ENCODE measurements at regions not wholly inside any gene's neighbourhood (a gene's known extent, or its start where the extent isn't known, plus 50 kb on each side); places are given as distances from the start of the nearest gene placed in this dataset.

DNA sequence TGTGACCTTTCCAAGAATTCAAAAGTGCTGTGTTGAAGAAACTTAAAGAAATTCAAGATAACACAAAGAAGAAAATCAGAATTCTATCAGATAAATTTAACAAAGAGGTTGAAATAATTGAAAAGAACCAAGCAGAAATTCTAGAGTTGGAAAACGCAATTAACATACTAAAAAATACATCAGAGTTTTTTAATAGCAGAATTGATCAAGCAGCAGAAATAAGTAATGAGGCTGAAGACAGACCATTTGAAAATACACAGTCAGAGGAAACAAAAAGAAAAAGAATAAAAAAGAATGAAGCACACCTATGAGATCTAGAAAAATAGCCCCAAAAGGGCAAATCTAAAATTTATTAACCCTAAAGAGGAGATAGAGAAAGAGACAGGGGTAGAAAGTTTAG, 218.1 kb upstream of the KAZN start:
- TF ChIP-seq, protein P1, sequence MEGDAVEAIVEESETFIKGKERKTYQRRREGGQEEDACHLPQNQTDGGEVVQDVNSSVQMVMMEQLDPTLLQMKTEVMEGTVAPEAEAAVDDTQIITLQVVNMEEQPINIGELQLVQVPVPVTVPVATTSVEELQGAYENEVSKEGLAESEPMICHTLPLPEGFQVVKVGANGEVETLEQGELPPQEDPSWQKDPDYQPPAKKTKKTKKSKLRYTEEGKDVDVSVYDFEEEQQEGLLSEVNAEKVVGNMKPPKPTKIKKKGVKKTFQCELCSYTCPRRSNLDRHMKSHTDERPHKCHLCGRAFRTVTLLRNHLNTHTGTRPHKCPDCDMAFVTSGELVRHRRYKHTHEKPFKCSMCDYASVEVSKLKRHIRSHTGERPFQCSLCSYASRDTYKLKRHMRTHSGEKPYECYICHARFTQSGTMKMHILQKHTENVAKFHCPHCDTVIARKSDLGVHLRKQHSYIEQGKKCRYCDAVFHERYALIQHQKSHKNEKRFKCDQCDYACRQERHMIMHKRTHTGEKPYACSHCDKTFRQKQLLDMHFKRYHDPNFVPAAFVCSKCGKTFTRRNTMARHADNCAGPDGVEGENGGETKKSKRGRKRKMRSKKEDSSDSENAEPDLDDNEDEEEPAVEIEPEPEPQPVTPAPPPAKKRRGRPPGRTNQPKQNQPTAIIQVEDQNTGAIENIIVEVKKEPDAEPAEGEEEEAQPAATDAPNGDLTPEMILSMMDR (conservative IDR thresholded peaks at IDR 0.05) = no peak
- TF ChIP-seq EZH2 (IDR thresholded peaks at IDR 0.05; ENCODE audit: low read depth) = no peak

Data from PC-9 (cell line).